ENCODE measurements at regions not wholly inside any gene's neighbourhood (a gene's known extent, or its start where the extent isn't known, plus 50 kb on each side); places are given as distances from the start of the nearest gene placed in this dataset.

- TF ChIP-seq PAX8 (IDR thresholded peaks at IDR 0.05) (no peak), FOXK2 (IDR thresholded peaks at IDR 0.05) (no peak), SMARCA5 (IDR thresholded peaks at IDR 0.05) (no peak), MLLT1 (IDR thresholded peaks at IDR 0.05) (no peak)
Measured at GRCh38 chr4:179803857-179804256, 2361.6 kb upstream of the AGA start (continued).

GRCh38 chr4:179804440-179804839, 2362.2 kb upstream of the AGA start:
- no peaks in the 10 kb centered on the region for H3K4me1 ChIP-seq (ENCODE audit: control insufficient read depth, insufficient read depth, low read length)
- no peaks in the 10 kb centered on the region for H3K9me3 ChIP-seq (replicated peaks; ENCODE audit: control insufficient read depth, insufficient read depth, low read length)
- BruUV-seq (replicated peaks) = no TSS peak
- intact Hi-C loops (cut with micrococcal nuclease; ENCODE audit: unreplicated experiment) (no loop called here), in situ Hi-C loops (cut with MboI) (no loop called here)
- H3K27ac ChIP-seq (ENCODE audit: control insufficient read depth, insufficient read depth) = no peak overlapping the region
- CTCF ChIA-PET = no interaction called here
- TF ChIP-seq PAX8 (IDR thresholded peaks at IDR 0.05) (no peak), TCF3 (IDR thresholded peaks at IDR 0.05; ENCODE audit: borderline replicate concordance, insufficient read depth, low read depth, low read length) (no peak), MYC (IDR thresholded peaks at IDR 0.05; ENCODE audit: insufficient read depth, insufficient read length, insufficient replicate concordance, low read length, severe bottlenecking) (no peak), POLR2AphosphoS2 (IDR thresholded peaks at IDR 0.05; ENCODE audit: low read depth, low read length) (no peak), CREB1 (IDR thresholded peaks at IDR 0.05; ENCODE audit: low read depth) (no peak), TCF7 (IDR thresholded peaks at IDR 0.05; ENCODE audit: borderline replicate concordance) (no peak), KDM1A (IDR thresholded peaks at IDR 0.05; ENCODE audit: borderline replicate concordance) (no peak), FOXM1 (IDR thresholded peaks at IDR 0.05; ENCODE audit: low read depth, low read length) (no peak), CHD1 (IDR thresholded peaks at IDR 0.05; ENCODE audit: low read depth, low read length) (no peak)
- ATAC-seq = no peak
- no peak overlapping the region for H2AFZ ChIP-seq (ENCODE audit: control insufficient read depth, low read depth, low read length)
- no peaks in the 10 kb centered on the region for H3K79me2 ChIP-seq (ENCODE audit: control insufficient read depth, insufficient read depth, low read length)
- H3K9ac ChIP-seq (ENCODE audit: control insufficient read depth, insufficient read depth, low read length) = no peak overlapping the region
- POLR2A ChIA-PET = no interaction called here
- SMC1A ChIA-PET (ENCODE audit: uncharacterized antibody, unreplicated experiment) = no interaction called here
- no peak for DNase-seq (ENCODE audit: low read depth, low spot score)
- no peak overlapping the region for H3K4me3 ChIP-seq
- H3K36me3 ChIP-seq (ENCODE audit: control insufficient read depth in 2 of 2, insufficient read depth in 2 of 2, low read length in 1 of 2) = no peaks in the 10 kb centered on the region
- H3K4me2 ChIP-seq (ENCODE audit: control insufficient read depth, insufficient read depth) = no peak overlapping the region
- no peaks in the 10 kb centered on the region for H4K20me1 ChIP-seq (ENCODE audit: control insufficient read depth, insufficient read depth)
- no peak for FAIRE-seq
- RAD21 ChIA-PET (ENCODE audit: unreplicated experiment) = no interaction called here
- WGBS (ENCODE audit: insufficient coverage, insufficient replicate concordance, low lambda C conversion rate, missing lambda C conversion rate) = 8% methylated on average over 1 of the region's 1 CpG
- no peaks in the 10 kb centered on the region for H3K27me3 ChIP-seq (replicated peaks in 1 of 2; ENCODE audit: control insufficient read depth in 2 of 2, insufficient read depth in 2 of 2, low read length in 1 of 2)

Measured in GM12878 (cell line).